ENCODE measurements at regions not wholly inside any gene's neighbourhood (a gene's known extent, or its start where the extent isn't known, plus 50 kb on each side); places are given as distances from the start of the nearest gene placed in this dataset.

DNA sequence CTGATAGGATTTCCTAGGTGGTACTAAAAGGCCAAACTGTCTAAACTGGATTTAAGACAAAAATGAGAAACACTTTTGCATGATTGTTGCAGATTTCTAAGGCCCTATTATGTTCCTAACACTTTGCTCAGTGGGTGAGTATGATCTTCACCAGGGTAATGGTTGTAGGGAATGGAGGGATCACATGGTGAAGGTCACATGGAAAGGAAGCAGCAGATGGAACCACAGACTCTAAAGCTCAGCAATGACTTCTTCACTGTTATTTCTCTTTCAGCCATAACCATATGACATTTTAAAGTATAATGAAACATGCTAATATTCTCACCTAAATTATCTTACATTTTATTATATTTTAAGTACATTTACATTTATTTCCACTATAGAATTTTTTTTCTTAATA, 51.5 kb downstream of the CHRM3 start:
- no peak for DNase-seq (ENCODE audit: low read depth in 1 of 2, low spot score in 2 of 2)
- Histone ChIP-seq H4K5ac (ENCODE audit: insufficient read length, low read depth, low read length) (no peak overlapping the region), H3K9ac (replicated peaks in 1 of 4; ENCODE audit: extremely low read depth in 1 of 4, low read depth in 3 of 4, low read length in 3 of 4) (no peak overlapping the region), H2BK5ac (ENCODE audit: low read depth, low read length) (no peak overlapping the region), H3K9me3 (ENCODE audit: insufficient read depth in 2 of 2, low read depth in 1 of 2, low read length in 1 of 2) (no peaks in the 10 kb centered on the region), H3K79me1 (ENCODE audit: low read depth, low read length) (no peaks in the 10 kb centered on the region), H4K20me1 (replicated peaks in 1 of 2; ENCODE audit: control insufficient read depth in 1 of 2, insufficient read depth in 2 of 2, low read length in 2 of 2) (no peaks in the 10 kb centered on the region), H3K27ac (ENCODE audit: low read depth, low read length) (no peak overlapping the region), H3K36me3 (ENCODE audit: control insufficient read depth in 2 of 4, insufficient read depth in 4 of 4, low read length in 3 of 4) (no peaks in the 10 kb centered on the region), H3K18ac (ENCODE audit: extremely low read depth, low read length) (no peak overlapping the region), H3K23me2 (ENCODE audit: low read depth, low read length) (no peaks in the 10 kb centered on the region), H3K4ac (replicated peaks; ENCODE audit: insufficient read length, low read depth, low read length) (no peak overlapping the region), H2BK120ac (replicated peaks; ENCODE audit: low read depth, low read length) (no peak overlapping the region), H4K8ac (ENCODE audit: extremely low read depth, insufficient read depth, low read length) (no peak overlapping the region), H2AK5ac (ENCODE audit: low read depth, low read length) (no peak overlapping the region), H3K4me1 (replicated peaks in 1 of 4; ENCODE audit: control insufficient read depth in 3 of 4, insufficient read depth in 4 of 4, low read length in 3 of 4) (no peaks in the 10 kb centered on the region), H2AFZ (ENCODE audit: low read length) (no peak overlapping the region), H2BK20ac (ENCODE audit: low read length) (no peak overlapping the region), H4K91ac (replicated peaks; ENCODE audit: insufficient read length, low read length) (no peak overlapping the region), H3K79me2 (ENCODE audit: control insufficient read depth in 1 of 2, insufficient read depth in 2 of 2, low read length in 2 of 2) (no peaks in the 10 kb centered on the region), H2BK12ac (ENCODE audit: low read depth, low read length) (no peak overlapping the region), H3K4me3 (ENCODE audit: extremely low read depth in 1 of 4, insufficient read depth in 2 of 4, low read depth in 3 of 4, low read length in 4 of 4) (no peak overlapping the region), H3K14ac (ENCODE audit: insufficient read length) (no peak overlapping the region), H3K56ac (replicated peaks; ENCODE audit: insufficient read length, low read depth, low read length) (no peak overlapping the region), H2BK15ac (ENCODE audit: low read length) (no peak overlapping the region), H3K4me2 (ENCODE audit: insufficient read depth in 1 of 2, low read depth in 2 of 2, low read length in 2 of 2) (no peak overlapping the region), H3K23ac (ENCODE audit: insufficient read length) (no peak overlapping the region), H3K27me3 (replicated peaks in 1 of 4; ENCODE audit: control insufficient read depth in 3 of 4, extremely low read depth in 1 of 4, insufficient read depth in 3 of 4, low read length in 3 of 4) (no peaks in the 10 kb centered on the region)
- CTCF ChIA-PET (ENCODE audit: partially characterized antibody), result interaction anchor here (0.7 to 0.9 kb wide), 2 partner anchors 14 to 17 kb away, joined by 3 read pairs; no protein-coding TSS in a partner anchor
- POLR2A ChIA-PET (ENCODE audit: partially characterized antibody), result no interaction called here
- FAIRE-seq, result no peak
- no peak for TF ChIP-seq SRF (IDR thresholded peaks at IDR 0.05; ENCODE audit: low read depth, low read length)
- no peak for TF ChIP-seq TBP (IDR thresholded peaks at IDR 0.05; ENCODE audit: low read depth, low read length)
- no peak for TF ChIP-seq RFX5 (IDR thresholded peaks at IDR 0.05; ENCODE audit: borderline replicate concordance, low read depth, low read length)
- TF ChIP-seq NANOG (IDR thresholded peaks at IDR 0.05; ENCODE audit: insufficient read depth, low read depth, low read length, poor library complexity, severe bottlenecking), result no peak
- no peak for TF ChIP-seq SUZ12 (IDR thresholded peaks at IDR 0.05; ENCODE audit: low read length)
- TF ChIP-seq, protein P1, sequence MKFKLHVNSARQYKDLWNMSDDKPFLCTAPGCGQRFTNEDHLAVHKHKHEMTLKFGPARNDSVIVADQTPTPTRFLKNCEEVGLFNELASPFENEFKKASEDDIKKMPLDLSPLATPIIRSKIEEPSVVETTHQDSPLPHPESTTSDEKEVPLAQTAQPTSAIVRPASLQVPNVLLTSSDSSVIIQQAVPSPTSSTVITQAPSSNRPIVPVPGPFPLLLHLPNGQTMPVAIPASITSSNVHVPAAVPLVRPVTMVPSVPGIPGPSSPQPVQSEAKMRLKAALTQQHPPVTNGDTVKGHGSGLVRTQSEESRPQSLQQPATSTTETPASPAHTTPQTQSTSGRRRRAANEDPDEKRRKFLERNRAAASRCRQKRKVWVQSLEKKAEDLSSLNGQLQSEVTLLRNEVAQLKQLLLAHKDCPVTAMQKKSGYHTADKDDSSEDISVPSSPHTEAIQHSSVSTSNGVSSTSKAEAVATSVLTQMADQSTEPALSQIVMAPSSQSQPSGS (IDR thresholded peaks at IDR 0.05; ENCODE audit: low read length), result no peak
- no peak for TF ChIP-seq KDM4A (IDR thresholded peaks at IDR 0.05; ENCODE audit: low read depth, low read length, severe bottlenecking)
- no peak for TF ChIP-seq CBX5 (IDR thresholded peaks at IDR 0.05; ENCODE audit: low read depth, low read length)
- TF ChIP-seq EP300 (IDR thresholded peaks at IDR 0.05; ENCODE audit: borderline replicate concordance in 1 of 2, low read depth in 2 of 2, low read length in 2 of 2), result no peak
- TF ChIP-seq NRF1 (IDR thresholded peaks at IDR 0.05; ENCODE audit: low read depth, low read length), result no peak
- TF ChIP-seq RAD21 (IDR thresholded peaks at IDR 0.05 in 1 of 2, conservative IDR thresholded peaks at IDR 0.05 in 1 of 2; ENCODE audit: low read depth in 2 of 2, low read length in 2 of 2), result no peak
- TF ChIP-seq CHD1 (IDR thresholded peaks at IDR 0.05; ENCODE audit: low read depth, low read length), result no peak
- no peak for TF ChIP-seq FOSL1 (IDR thresholded peaks at IDR 0.05; ENCODE audit: insufficient read depth, low read depth, low read length)
- TF ChIP-seq POLR2AphosphoS5 (IDR thresholded peaks at IDR 0.05; ENCODE audit: low read depth, low read length), result no peak

Measured in H1 (cell line).